PC-9 (cell line): ENCODE measurements at regions not wholly inside any gene's neighbourhood (a gene's known extent, or its start where the extent isn't known, plus 50 kb on each side); places are given as distances from the start of the nearest gene placed in this dataset.

Experiments used
- BruUV-seq: library from RNA; stranded (reverse); fragments of 400-500 nt; replicated peaks from 2 replicates; lab custom pipeline; 2021; lab: Mats Ljungman, UMichigan
- CTCF ChIA-PET: fragments of 300-600 bp; sonication (Branson Sonifier 250); formaldehyde crosslinking; loops from one replicate; lab custom pipeline; 2022; ENCODE audit warnings: antibody characterized with exemption; lab: Charles Lee
- POLR2A ChIA-PET: fragments of 300-600 bp; sonication (Branson Sonifier 250); formaldehyde crosslinking; loops from one replicate; lab custom pipeline; 2022; ENCODE audit warnings: antibody characterized with exemption; ENCODE audit not compliant: unreplicated experiment; lab: Charles Lee
- DNase-seq, 2 experiments: peaks; one replicate each; pipeline versions ENCODE4 v3.0.0 to v3.0.0-alpha.2; 2015 to 2022; ENCODE audit warnings: mixed read lengths in 1 of 2
- H2AFZ ChIP-seq: fragments of 200-600 bp; sonication (generic); 2 replicates; pipeline ENCODE4 v1.8.1; 2017; ENCODE audit warnings: antibody characterized with exemption
- H3F3A ChIP-seq: fragments of 200-600 bp; sonication (generic); 2 replicates; pipeline ENCODE4 v1.8.1; 2017; ENCODE audit warnings: antibody characterized with exemption, mild to moderate bottlenecking, low read depth; ENCODE audit not compliant: insufficient read depth
- H3K27ac ChIP-seq: fragments of 200-600 bp; sonication (generic); 2 replicates; pipeline ENCODE4 v1.6.1; 2016; ENCODE audit warnings: mixed run types
- H3K27me3 ChIP-seq: fragments of 200-600 bp; sonication (generic); 2 replicates; pipeline ENCODE4 v1.6.1; 2016; ENCODE audit warnings: low read depth, mixed run types; ENCODE audit not compliant: insufficient read depth
- H3K36me3 ChIP-seq: fragments of 200-600 bp; sonication (generic); 2 replicates; pipeline ENCODE4 v1.6.1; 2016; ENCODE audit warnings: low read depth, mixed run types
- H3K4me1 ChIP-seq: fragments of 200-600 bp; sonication (generic); replicated peaks from 2 replicates; pipeline ENCODE4 v1.6.1; 2016; ENCODE audit warnings: mixed run types; ENCODE audit not compliant: insufficient read depth
- H3K4me2 ChIP-seq: fragments of 200-600 bp; sonication (generic); 2 replicates; pipeline ENCODE4 v1.6.1; 2017; ENCODE audit warnings: mixed run types
- H3K4me3 ChIP-seq: fragments of 200-600 bp; sonication (generic); 2 replicates; pipeline ENCODE4 v1.6.1; 2016; ENCODE audit warnings: mixed run types
- H3K79me2 ChIP-seq: fragments of 200-600 bp; sonication (generic); 2 replicates; pipeline ENCODE4 v1.6.1; 2017; ENCODE audit warnings: low read depth, mixed run types
- H3K9me2 ChIP-seq: fragments of 200-600 bp; sonication (generic); 2 replicates; pipeline ENCODE4 v1.8.1; 2017; ENCODE audit warnings: mild to moderate bottlenecking; ENCODE audit not compliant: insufficient read depth
- H3K9me3 ChIP-seq: fragments of 200-600 bp; sonication (generic); 2 replicates; pipeline ENCODE4 v1.8.1; 2016; ENCODE audit warnings: low read depth; ENCODE audit not compliant: insufficient read depth
- H4K20me1 ChIP-seq: fragments of 200-600 bp; sonication (generic); 2 replicates; pipeline ENCODE4 v1.8.1; 2017; ENCODE audit not compliant: insufficient read depth
- CTCF ChIP-seq: fragments of 200-600 bp; sonication (generic); conservative IDR thresholded peaks from 2 replicates; pipeline ENCODE4 v1.6.1; 2017; ENCODE audit warnings: mixed run types, antibody characterized with exemption, mild to moderate bottlenecking, moderate library complexity
- EZH2 ChIP-seq: fragments of 200-600 bp; sonication (generic); IDR thresholded peaks from 2 replicates; pipeline ENCODE4 v1.8.0; 2017; ENCODE audit warnings: antibody characterized with exemption, low read depth
- intact Hi-C: fragments of 100-400 bp; cut with micrococcal nuclease; formaldehyde crosslinking; loops from one replicate; pipeline ENCODE4 v1.10.0; 2022; ENCODE audit not compliant: unreplicated experiment

- H3K9me2 ChIP-seq = no peaks in the 10 kb centered on the region
- TF ChIP-seq EZH2 = no peak
- TF ChIP-seq CTCF = no peak
- no peaks in the 10 kb centered on the region for H3K79me2 ChIP-seq
- no peak for DNase-seq
- H4K20me1 ChIP-seq = no peaks in the 10 kb centered on the region
- H2AFZ ChIP-seq = no peak overlapping the region
- H3K27me3 ChIP-seq = no peaks in the 10 kb centered on the region
- intact Hi-C loops = no loop called here
- ChIA-PET CTCF (no interaction called here), POLR2A (no interaction called here)
- H3K36me3 ChIP-seq = no peaks in the 10 kb centered on the region
- H3F3A ChIP-seq = no peaks in the 10 kb centered on the region
- H3K9me3 ChIP-seq = no peaks in the 10 kb centered on the region
- BruUV-seq = no TSS peak
- no peak overlapping the region for H3K4me3 ChIP-seq
- H3K27ac ChIP-seq = no peak overlapping the region
- no peaks in the 10 kb centered on the region for H3K4me1 ChIP-seq
- H3K4me2 ChIP-seq = no peak overlapping the region
Observed at GRCh38 chr4:66095065-66095464, 424.8 kb upstream of the EPHA5 start.

GRCh38 chr4:66094070-66094469 lies 423.8 kb upstream of the EPHA5 start:
- Histone ChIP-seq H3K4me1 (no peaks in the 10 kb centered on the region), H3F3A (no peaks in the 10 kb centered on the region)
- no TSS peak for BruUV-seq

GRCh38 chr4:66091786-66092185 lies 421.5 kb upstream of the EPHA5 start:
- Histone ChIP-seq H3K4me1 (no peaks in the 10 kb centered on the region), H3F3A (no peaks in the 10 kb centered on the region), H3K9me2 (no peaks in the 10 kb centered on the region), H3K27me3 (no peaks in the 10 kb centered on the region), H3K4me3 (no peak overlapping the region), H3K36me3 (no peaks in the 10 kb centered on the region), H3K4me2 (no peak overlapping the region), H3K9me3 (no peaks in the 10 kb centered on the region), H4K20me1 (no peaks in the 10 kb centered on the region), H2AFZ (no peak overlapping the region), H3K27ac (no peak overlapping the region), H3K79me2 (no peaks in the 10 kb centered on the region)
- POLR2A ChIA-PET = no interaction called here
- no peak for TF ChIP-seq CTCF
- no peak for TF ChIP-seq EZH2
- CTCF ChIA-PET = no interaction called here
- intact Hi-C loops = no loop called here
- no TSS peak for BruUV-seq
- DNase-seq = no peak

More at GRCh38 chr4:66094070-66094469, 423.8 kb upstream of the EPHA5 start:
- H4K20me1 ChIP-seq = no peaks in the 10 kb centered on the region
- TF ChIP-seq EZH2 (no peak), CTCF (no peak)
- no peaks in the 10 kb centered on the region for H3K36me3 ChIP-seq
- H3K4me3 ChIP-seq = no peak overlapping the region
- H3K27ac ChIP-seq = no peak overlapping the region
- no peak overlapping the region for H2AFZ ChIP-seq
- no peaks in the 10 kb centered on the region for H3K79me2 ChIP-seq
- no peak overlapping the region for H3K4me2 ChIP-seq
- no peak for DNase-seq
- ChIA-PET CTCF (no interaction called here), POLR2A (no interaction called here)
- H3K9me2 ChIP-seq = no peaks in the 10 kb centered on the region
- H3K27me3 ChIP-seq = no peaks in the 10 kb centered on the region
- intact Hi-C loops = no loop called here
- no peaks in the 10 kb centered on the region for H3K9me3 ChIP-seq
